ENCODE measurements at regions not wholly inside any gene's neighbourhood (a gene's known extent, or its start where the extent isn't known, plus 50 kb on each side); places are given as distances from the start of the nearest gene placed in this dataset.

DNA sequence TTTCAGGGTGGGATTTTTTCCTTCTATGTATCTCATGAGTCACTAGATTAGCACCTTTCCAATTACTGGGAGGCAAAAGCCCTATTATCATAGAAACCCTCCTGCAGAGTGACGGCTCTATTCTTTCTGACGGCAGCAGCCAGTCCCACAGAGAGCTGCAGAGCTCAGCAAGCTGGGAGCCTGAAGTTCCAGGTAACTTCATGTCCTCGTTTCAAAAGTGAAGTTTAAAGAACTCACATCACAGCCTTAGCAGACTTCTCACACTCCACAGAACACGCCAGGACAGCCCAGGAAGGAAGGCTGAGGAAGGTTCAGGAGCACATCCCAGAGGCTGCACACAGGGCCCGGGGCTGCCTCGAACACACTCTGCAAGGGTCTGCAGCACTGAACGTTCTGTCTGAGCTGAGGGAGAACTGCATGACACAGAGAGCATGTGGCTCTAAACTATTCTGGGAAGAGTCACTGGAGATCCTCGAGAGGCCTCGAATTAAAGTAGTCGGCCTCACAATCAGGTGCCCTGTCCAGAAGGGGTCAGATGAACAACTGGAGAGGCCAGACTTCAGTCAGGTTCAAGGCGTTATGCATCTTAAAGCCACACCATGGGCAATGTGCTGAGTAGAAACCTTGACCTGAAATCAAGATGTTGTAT, 104.2 kb upstream of the DRD2 start:
- no peaks in the 10 kb centered on the region for H3K9me1 ChIP-seq (replicated peaks; ENCODE audit: control insufficient read depth, extremely low read depth, insufficient read depth, low read length)
- no peak overlapping the region for H3K9ac ChIP-seq (replicated peaks; ENCODE audit: extremely low read depth, insufficient read depth, low read length)
- no peaks in the 10 kb centered on the region for H3K9me3 ChIP-seq (replicated peaks; ENCODE audit: control insufficient read depth, insufficient read depth, low read length)
- no peak overlapping the region for H3K27ac ChIP-seq (ENCODE audit: insufficient read depth, low read depth, low read length)
- intact Hi-C loops (cut with micrococcal nuclease) (no loop called here), dilution Hi-C loops (cut with MboI; ENCODE audit: extremely low pct_ligation_motif_present, low sequenced_read_pairs) (no loop called here)
- H2AFZ ChIP-seq (ENCODE audit: low read depth, low read length), result no peak overlapping the region
- BruUV-seq (replicated peaks), result no TSS peak
- H3K27me3 ChIP-seq (ENCODE audit: control insufficient read depth in 2 of 2, insufficient read depth in 2 of 2, low read length in 2 of 2), result no peaks in the 10 kb centered on the region
- TF ChIP-seq, protein P1, sequence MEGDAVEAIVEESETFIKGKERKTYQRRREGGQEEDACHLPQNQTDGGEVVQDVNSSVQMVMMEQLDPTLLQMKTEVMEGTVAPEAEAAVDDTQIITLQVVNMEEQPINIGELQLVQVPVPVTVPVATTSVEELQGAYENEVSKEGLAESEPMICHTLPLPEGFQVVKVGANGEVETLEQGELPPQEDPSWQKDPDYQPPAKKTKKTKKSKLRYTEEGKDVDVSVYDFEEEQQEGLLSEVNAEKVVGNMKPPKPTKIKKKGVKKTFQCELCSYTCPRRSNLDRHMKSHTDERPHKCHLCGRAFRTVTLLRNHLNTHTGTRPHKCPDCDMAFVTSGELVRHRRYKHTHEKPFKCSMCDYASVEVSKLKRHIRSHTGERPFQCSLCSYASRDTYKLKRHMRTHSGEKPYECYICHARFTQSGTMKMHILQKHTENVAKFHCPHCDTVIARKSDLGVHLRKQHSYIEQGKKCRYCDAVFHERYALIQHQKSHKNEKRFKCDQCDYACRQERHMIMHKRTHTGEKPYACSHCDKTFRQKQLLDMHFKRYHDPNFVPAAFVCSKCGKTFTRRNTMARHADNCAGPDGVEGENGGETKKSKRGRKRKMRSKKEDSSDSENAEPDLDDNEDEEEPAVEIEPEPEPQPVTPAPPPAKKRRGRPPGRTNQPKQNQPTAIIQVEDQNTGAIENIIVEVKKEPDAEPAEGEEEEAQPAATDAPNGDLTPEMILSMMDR (IDR thresholded peaks at IDR 0.05; ENCODE audit: extremely low read depth in 1 of 2, insufficient read depth in 1 of 2, low read depth in 1 of 2, low read length in 2 of 2), result no peak
- TF ChIP-seq MYC (IDR thresholded peaks at IDR 0.05; ENCODE audit: low read depth, low read length), result no peak
- TF ChIP-seq, protein P2, sequence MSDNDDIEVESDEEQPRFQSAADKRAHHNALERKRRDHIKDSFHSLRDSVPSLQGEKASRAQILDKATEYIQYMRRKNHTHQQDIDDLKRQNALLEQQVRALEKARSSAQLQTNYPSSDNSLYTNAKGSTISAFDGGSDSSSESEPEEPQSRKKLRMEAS (IDR thresholded peaks at IDR 0.05; ENCODE audit: insufficient read depth, insufficient read length), result no peak
- no peak for TF ChIP-seq FOS (IDR thresholded peaks at IDR 0.05; ENCODE audit: borderline replicate concordance, insufficient read depth, low read length)
- no peak for TF ChIP-seq GATA2 (IDR thresholded peaks at IDR 0.05; ENCODE audit: insufficient read depth, insufficient read length, low read depth, low read length)
- no peak for TF ChIP-seq EZH2 (IDR thresholded peaks at IDR 0.05; ENCODE audit: borderline replicate concordance, low read depth, low read length, severe bottlenecking)
- TF ChIP-seq JUN (IDR thresholded peaks at IDR 0.05; ENCODE audit: borderline replicate concordance, insufficient read depth, insufficient read length, low read depth), result no peak
- no peaks in the 10 kb centered on the region for H3K4me1 ChIP-seq (ENCODE audit: control insufficient read depth, extremely low read depth, insufficient read depth, low read length)
- no peaks in the 10 kb centered on the region for H3K36me3 ChIP-seq (ENCODE audit: control insufficient read depth in 2 of 2, extremely low read depth in 1 of 2, insufficient read depth in 2 of 2, low read length in 2 of 2)
- DNase-seq (ENCODE audit: low read depth, low spot score), result no peak
- POLR2A ChIA-PET, result no interaction called here
- CTCF ChIA-PET, result no interaction called here
- no peaks in the 10 kb centered on the region for H3K79me2 ChIP-seq (ENCODE audit: control insufficient read depth, insufficient read depth, low read length)
- FAIRE-seq, result no peak
- no peak overlapping the region for H3K4me2 ChIP-seq (ENCODE audit: insufficient read depth, low read length)
- H3K4me3 ChIP-seq (replicated peaks in 1 of 3; ENCODE audit: insufficient read depth in 1 of 3, low read depth in 1 of 3, low read length in 3 of 3), result no peak overlapping the region
- no peaks in the 10 kb centered on the region for H4K20me1 ChIP-seq (replicated peaks; ENCODE audit: control insufficient read depth, extremely low read depth, insufficient read depth, low read length)

Measured in endothelial cell of umbilical vein (primary cell).